GM18505 (cell line): ENCODE measurements at regions not wholly inside any gene's neighbourhood (a gene's known extent, or its start where the extent isn't known, plus 50 kb on each side); places are given as distances from the start of the nearest gene placed in this dataset.

Source experiments
- ATAC-seq: cut with Tn5 transposase; IDR thresholded peaks from one replicate; pipeline ENCODE4 v1.9.1; 2021; ENCODE audit not compliant: unreplicated experiment
- POLR2A ChIP-seq: IDR thresholded peaks from 4 replicates; pipeline ENCODE4 v1.6.1; 2011; ENCODE audit warnings: borderline replicate concordance; ENCODE audit not compliant: insufficient read depth, insufficient read length; ENCODE audit errors: extremely low read depth

- no peak for TF ChIP-seq POLR2A
- no peak for ATAC-seq
Observed at GRCh38 chr13:99129951-99130350, 70.7 kb upstream of the UBAC2 start.

GRCh38 chr13:99131410-99131809 is 69.2 kb upstream of the UBAC2 start:
- ATAC-seq = no peak
- TF ChIP-seq POLR2A = no peak

- TF ChIP-seq POLR2A = no peak
Observed at GRCh38 chr13:99132295-99132835, 68.3 kb upstream of the UBAC2 start.

GRCh38 chr13:99133230-99133629 is 67.4 kb upstream of the UBAC2 start:
- no peak for ATAC-seq
- no peak for TF ChIP-seq POLR2A

More at GRCh38 chr13:99132295-99132835, 68.3 kb upstream of the UBAC2 start:
- ATAC-seq = no peak

- TF ChIP-seq POLR2A = no peak
- ATAC-seq = no peak
Observed at GRCh38 chr13:99133848-99134247, 66.8 kb upstream of the UBAC2 start.

GRCh38 chr13:99135591-99135990 is 65.1 kb upstream of the UBAC2 start:
- ATAC-seq = no peak
- TF ChIP-seq POLR2A = no peak

GRCh38 chr13:99136427-99136954 is 64.2 kb upstream of the UBAC2 start:
- no peak for TF ChIP-seq POLR2A
- ATAC-seq = no peak

GRCh38 chr13:99140831-99141230 is 59.8 kb upstream of the UBAC2 start:
- no peak for TF ChIP-seq POLR2A
- no peak for ATAC-seq

- ATAC-seq = no peak
- TF ChIP-seq POLR2A = no peak
Observed at GRCh38 chr13:99143904-99144303, 56.8 kb upstream of the UBAC2 start.

GRCh38 chr13:99144306-99144705 is 56.3 kb upstream of the UBAC2 start:
- no peak for ATAC-seq
- no peak for TF ChIP-seq POLR2A

- ATAC-seq = no peak
- TF ChIP-seq POLR2A = no peak
Observed at GRCh38 chr13:99145461-99145860, 55.2 kb upstream of the UBAC2 start.

GRCh38 chr13:99150575-99151361 is 49.9 kb upstream of the UBAC2 start:
- no peak for TF ChIP-seq POLR2A
- ATAC-seq = no peak
